Right atrium auricular region (tissue), 2 donors: ENCODE measurements at regions not wholly inside any gene's neighbourhood (a gene's known extent, or its start where the extent isn't known, plus 50 kb on each side); places are given as distances from the start of the nearest gene placed in this dataset.
A peak's percentile ranks its signal among the peaks of the same experiment; 100 is the strongest.

Experiments used
- DNase-seq: peaks from one replicate; pipeline ENCODE4 v3.0.0-alpha.2; 2019; ENCODE audit warnings: low spot score
- H3K27ac ChIP-seq, 2 donors: fragments of 200-600 bp; sonication (generic); 1 replicate in 1 of 2; 2 replicates in 1 of 2; pipeline ENCODE4 v1.5.1; 2016 to 2019
- H3K27me3 ChIP-seq, 2 donors: fragments of 200-600 bp; sonication (generic); one replicate each; pipeline versions ENCODE4 v1.5.1 to v1.6.0; 2017 to 2019
- H3K36me3 ChIP-seq: fragments of 200-600 bp; sonication (generic); one replicate; pipeline ENCODE4 v1.5.1; 2016
- H3K4me1 ChIP-seq, 2 donors: fragments of 200-600 bp; sonication (generic); one replicate each; pipeline versions ENCODE4 v1.5.1 to v1.6.0; 2017 to 2019
- H3K4me3 ChIP-seq, 2 donors: fragments of 200-600 bp; sonication (generic); 1 replicate in 1 of 2; 2 replicates in 1 of 2; pipeline ENCODE4 v1.5.1; 2017 to 2019; ENCODE audit warnings: mild to moderate bottlenecking in 1 of 2, moderate library complexity in 1 of 2
- H3K9me3 ChIP-seq, 2 donors: fragments of 200-600 bp; sonication (generic); one replicate each; pipeline ENCODE4 v1.5.1; 2019
- TF ChIP-seq, protein P1 (sequence below), 2 donors: fragments of 200-600 bp; sonication (generic); IDR thresholded peaks; one replicate each; pipeline ENCODE4 v1.5.1; 2019; ENCODE audit warnings: antibody characterized with exemption in 2 of 2

DNA sequence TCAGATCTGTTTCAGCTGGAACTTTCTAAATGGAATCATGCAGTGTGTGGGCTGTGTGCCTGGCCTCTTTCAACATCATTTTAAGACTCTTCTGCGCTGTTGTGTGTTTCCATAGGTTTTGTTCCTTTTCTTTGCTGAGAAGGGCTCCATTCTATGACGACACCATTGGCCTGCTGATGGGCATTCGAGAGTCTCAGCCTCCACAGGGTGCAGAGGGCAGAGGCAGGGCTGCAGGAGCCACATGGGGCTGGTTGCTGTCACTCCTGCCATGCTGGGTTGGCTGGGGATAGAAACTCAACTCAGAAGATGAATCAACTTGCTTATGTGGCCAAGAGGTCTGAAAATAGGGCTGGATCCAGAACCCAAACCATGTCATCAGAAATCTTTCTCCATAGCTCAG is 68.5 kb upstream of the SLCO4A1 start:
- DNase-seq = no peak
- TF ChIP-seq, protein P1, sequence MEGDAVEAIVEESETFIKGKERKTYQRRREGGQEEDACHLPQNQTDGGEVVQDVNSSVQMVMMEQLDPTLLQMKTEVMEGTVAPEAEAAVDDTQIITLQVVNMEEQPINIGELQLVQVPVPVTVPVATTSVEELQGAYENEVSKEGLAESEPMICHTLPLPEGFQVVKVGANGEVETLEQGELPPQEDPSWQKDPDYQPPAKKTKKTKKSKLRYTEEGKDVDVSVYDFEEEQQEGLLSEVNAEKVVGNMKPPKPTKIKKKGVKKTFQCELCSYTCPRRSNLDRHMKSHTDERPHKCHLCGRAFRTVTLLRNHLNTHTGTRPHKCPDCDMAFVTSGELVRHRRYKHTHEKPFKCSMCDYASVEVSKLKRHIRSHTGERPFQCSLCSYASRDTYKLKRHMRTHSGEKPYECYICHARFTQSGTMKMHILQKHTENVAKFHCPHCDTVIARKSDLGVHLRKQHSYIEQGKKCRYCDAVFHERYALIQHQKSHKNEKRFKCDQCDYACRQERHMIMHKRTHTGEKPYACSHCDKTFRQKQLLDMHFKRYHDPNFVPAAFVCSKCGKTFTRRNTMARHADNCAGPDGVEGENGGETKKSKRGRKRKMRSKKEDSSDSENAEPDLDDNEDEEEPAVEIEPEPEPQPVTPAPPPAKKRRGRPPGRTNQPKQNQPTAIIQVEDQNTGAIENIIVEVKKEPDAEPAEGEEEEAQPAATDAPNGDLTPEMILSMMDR (IDR thresholded peaks at IDR 0.05) = no peak
- Histone ChIP-seq H3K4me1 (peaks cover 0 to 14% of the 10 kb centered on the region in 2 donors), H3K36me3 (no peaks in the 10 kb centered on the region), H3K9me3 (no peaks in the 10 kb centered on the region), H3K27me3 (no peaks in the 10 kb centered on the region), H3K27ac (no peak overlapping the region), H3K4me3 (no peak overlapping the region)

DNA sequence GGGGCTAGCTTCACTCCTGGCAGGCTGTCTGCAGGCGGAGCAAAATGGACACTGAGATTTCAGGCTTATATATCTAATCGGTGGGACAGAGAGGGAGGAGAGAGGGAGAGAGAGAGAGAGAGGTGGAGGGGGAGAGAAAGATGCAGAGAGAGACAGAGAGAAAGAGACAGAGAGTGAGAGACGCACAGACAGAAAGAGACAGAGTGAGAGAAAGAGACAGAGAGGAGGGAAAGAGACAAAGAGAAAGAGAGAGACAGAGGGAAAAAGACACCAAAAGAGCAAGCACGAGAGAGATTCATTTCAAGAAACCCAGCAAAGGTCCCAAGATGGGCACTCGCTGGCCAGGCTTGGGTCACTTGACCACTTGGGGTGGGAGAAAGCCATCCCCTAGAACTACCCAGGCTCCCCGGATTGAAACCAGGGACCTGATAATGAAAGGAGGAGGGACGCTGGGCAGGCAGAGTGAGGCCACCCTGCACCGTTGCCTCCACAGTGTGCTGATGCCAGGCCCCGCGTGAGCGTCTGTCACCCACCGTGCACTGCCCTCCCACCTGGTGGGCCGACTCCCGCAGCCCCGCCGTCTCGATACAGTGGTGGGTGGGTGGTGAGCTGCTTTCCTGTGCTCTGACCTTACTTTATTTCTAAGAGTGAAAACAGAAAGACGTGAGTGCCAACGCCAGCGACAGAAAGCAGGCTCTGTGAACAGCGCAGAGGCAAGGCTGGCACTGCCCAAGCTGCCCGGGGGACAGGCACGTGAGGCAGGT is 67.9 kb upstream of the SLCO4A1 start:
- DNase-seq = no peak
- Histone ChIP-seq H3K4me1 (peaks cover 0 to 14% of the 10 kb centered on the region in 2 donors), H3K27ac (no peak overlapping the region), H3K4me3 (no peak overlapping the region), H3K9me3 (no peaks in the 10 kb centered on the region), H3K27me3 (no peaks in the 10 kb centered on the region), H3K36me3 (no peaks in the 10 kb centered on the region)
- TF ChIP-seq, protein P1 (IDR thresholded peaks at IDR 0.05) = no peak

DNA sequence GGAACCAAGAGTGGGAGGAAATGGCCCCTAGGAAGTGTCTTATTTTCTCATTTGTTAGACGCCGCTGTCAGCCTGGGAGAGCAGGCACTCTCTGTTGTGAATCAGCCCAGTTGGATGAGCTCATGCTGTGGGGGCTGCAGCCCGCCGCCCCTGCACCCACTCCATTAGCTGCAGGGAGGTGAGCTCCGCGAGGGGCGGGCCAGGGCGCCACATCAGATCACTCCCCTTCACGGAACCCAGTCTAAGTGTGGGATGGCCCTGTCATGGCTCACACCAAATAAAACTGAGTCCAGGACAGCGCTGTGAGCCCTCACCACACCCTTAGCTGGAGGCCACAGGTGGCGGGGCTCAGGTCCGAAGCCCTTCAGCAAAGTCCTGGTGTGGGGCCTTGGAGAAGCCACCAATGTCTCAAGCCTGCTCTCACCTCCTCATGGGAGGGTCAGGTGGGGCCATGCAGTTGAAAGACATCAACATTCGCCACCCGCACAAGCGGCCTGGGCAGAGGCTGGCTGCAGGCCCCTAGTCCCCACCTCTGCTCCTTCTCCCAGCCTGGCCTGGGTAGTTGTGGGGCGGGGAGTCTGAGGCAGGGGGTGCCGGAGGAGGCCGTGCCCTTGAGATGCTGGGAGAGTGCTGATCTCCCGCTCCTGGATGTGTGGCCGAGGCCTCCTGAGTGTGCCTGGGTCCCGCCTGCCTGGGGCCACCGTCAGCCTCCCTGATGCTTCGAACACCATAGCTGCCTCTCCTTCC is 66.2 kb upstream of the SLCO4A1 start:
- H3K4me1 ChIP-seq = peaks cover 0 to 14% of the 10 kb centered on the region in 2 donors
- no peak overlapping the region for H3K4me3 ChIP-seq
- H3K27ac ChIP-seq = peak overlapping the region in 1 of 2 donors; percentile 48
- no peak for DNase-seq
- no peaks in the 10 kb centered on the region for H3K36me3 ChIP-seq
- H3K9me3 ChIP-seq = no peaks in the 10 kb centered on the region
- TF ChIP-seq, protein P1 (IDR thresholded peaks at IDR 0.05) = no peak
- no peaks in the 10 kb centered on the region for H3K27me3 ChIP-seq

DNA sequence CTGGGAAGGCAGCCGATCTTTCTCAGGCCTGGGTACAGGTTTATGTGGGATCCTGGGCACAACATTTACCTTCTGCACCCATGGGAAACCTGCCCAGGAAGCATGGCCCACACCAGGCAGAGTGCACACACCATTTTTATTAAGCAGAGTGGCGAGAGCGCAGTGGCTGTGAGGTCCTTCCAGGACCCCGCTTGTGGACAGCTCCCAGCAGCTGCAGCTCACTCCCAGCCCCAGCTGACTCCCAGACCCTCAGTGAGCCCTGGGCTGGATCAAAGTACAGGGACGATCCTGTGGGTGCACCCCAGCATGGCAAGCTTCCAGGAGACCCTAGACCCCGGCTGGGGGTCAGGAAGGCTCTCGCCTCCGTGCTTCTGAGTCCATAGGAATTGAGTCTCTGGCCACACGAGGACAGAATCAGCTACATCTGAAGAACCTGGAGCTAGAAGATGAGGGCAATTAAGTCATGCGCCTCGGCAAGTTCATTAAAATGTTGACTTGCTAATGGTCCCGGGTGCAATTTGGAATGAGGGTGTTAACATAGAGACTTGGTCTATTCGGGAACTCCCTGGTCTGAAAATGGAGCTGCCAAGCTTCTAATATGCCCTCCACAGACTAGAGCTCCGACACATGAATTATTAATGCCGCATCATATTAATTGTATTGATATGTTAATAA is 65.4 kb upstream of the SLCO4A1 start:
- Histone ChIP-seq H3K4me3 (no peak overlapping the region), H3K9me3 (no peaks in the 10 kb centered on the region), H3K27me3 (no peaks in the 10 kb centered on the region), H3K36me3 (no peaks in the 10 kb centered on the region), H3K4me1 (peaks cover 0 to 21% of the 10 kb centered on the region in 2 donors), H3K27ac (peak overlapping the region in 1 of 2 donors; percentile 48)
- DNase-seq = no peak
- TF ChIP-seq, protein P1 (IDR thresholded peaks at IDR 0.05) = no peak

DNA sequence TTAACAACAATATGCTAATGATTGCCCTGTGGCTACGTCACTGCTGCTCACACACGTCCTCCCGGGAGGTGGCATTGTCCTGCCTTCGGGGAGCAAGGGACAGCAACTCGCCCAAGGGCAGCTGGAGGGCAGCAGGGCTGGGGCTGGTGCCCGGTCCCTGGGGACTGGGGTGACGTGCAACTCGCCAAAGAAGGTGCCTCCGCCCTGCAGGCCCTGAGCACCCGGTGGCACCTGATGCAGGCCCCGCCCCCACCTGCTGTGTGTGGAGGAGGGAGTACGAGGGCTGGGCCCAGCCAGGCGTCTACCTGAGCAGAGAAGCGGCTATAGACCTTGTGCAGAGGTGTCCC is 64.8 kb upstream of the SLCO4A1 start:
- peak overlapping the region; percentile 13 to 48 for H3K27ac ChIP-seq
- no peak for DNase-seq
- no peaks in the 10 kb centered on the region for H3K27me3 ChIP-seq
- TF ChIP-seq, protein P1 (IDR thresholded peaks at IDR 0.05) = no peak
- H3K4me3 ChIP-seq = no peak overlapping the region
- H3K36me3 ChIP-seq = no peaks in the 10 kb centered on the region
- H3K9me3 ChIP-seq = no peaks in the 10 kb centered on the region
- H3K4me1 ChIP-seq = peaks cover 0 to 26% of the 10 kb centered on the region in 2 donors
